ENCODE measurements at regions not wholly inside any gene's neighbourhood (a gene's known extent, or its start where the extent isn't known, plus 50 kb on each side); places are given as distances from the start of the nearest gene placed in this dataset.

DNA sequence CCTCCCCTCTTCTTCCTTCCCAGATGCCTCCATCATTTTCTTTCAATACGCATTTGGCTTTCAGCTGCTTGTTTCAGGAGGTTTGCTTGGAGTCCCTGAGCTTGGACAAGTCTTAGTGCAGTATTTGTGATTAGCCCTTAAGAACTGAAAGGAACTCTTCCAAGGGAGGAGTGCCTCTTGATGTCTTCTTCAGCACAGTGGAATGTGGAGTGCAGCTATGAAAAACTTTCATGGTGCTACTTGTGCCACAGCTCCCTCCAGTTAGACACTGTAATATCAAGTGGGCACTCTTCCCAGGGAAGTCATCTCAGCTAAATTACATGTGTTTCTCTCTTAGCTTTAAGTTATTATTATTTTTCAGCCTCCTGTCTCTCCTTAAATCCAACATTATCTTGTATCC, 173.1 kb downstream of the NECTIN3 start:
- no peaks in the 10 kb centered on the region for H3K27me3 ChIP-seq
- H3K4me1 ChIP-seq, result no peaks in the 10 kb centered on the region
- no peak for DNase-seq (ENCODE audit: extremely low spot score in 2 of 2)
- H3K4me3 ChIP-seq, result no peak overlapping the region
- TF ChIP-seq, protein P1, sequence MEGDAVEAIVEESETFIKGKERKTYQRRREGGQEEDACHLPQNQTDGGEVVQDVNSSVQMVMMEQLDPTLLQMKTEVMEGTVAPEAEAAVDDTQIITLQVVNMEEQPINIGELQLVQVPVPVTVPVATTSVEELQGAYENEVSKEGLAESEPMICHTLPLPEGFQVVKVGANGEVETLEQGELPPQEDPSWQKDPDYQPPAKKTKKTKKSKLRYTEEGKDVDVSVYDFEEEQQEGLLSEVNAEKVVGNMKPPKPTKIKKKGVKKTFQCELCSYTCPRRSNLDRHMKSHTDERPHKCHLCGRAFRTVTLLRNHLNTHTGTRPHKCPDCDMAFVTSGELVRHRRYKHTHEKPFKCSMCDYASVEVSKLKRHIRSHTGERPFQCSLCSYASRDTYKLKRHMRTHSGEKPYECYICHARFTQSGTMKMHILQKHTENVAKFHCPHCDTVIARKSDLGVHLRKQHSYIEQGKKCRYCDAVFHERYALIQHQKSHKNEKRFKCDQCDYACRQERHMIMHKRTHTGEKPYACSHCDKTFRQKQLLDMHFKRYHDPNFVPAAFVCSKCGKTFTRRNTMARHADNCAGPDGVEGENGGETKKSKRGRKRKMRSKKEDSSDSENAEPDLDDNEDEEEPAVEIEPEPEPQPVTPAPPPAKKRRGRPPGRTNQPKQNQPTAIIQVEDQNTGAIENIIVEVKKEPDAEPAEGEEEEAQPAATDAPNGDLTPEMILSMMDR (IDR thresholded peaks at IDR 0.05), result no peak
- no peak for TF ChIP-seq POLR2AphosphoS5 (IDR thresholded peaks at IDR 0.05; ENCODE audit: insufficient read depth in 1 of 2, low read depth in 1 of 2)
- TF ChIP-seq POLR2A (IDR thresholded peaks at IDR 0.05), result no peak
- no peaks in the 10 kb centered on the region for H3K9me3 ChIP-seq
- intact Hi-C loops (cut with DNase I), result no loop called here
- H3K36me3 ChIP-seq, result no peaks in the 10 kb centered on the region
- no peak overlapping the region for H3K27ac ChIP-seq

DNA sequence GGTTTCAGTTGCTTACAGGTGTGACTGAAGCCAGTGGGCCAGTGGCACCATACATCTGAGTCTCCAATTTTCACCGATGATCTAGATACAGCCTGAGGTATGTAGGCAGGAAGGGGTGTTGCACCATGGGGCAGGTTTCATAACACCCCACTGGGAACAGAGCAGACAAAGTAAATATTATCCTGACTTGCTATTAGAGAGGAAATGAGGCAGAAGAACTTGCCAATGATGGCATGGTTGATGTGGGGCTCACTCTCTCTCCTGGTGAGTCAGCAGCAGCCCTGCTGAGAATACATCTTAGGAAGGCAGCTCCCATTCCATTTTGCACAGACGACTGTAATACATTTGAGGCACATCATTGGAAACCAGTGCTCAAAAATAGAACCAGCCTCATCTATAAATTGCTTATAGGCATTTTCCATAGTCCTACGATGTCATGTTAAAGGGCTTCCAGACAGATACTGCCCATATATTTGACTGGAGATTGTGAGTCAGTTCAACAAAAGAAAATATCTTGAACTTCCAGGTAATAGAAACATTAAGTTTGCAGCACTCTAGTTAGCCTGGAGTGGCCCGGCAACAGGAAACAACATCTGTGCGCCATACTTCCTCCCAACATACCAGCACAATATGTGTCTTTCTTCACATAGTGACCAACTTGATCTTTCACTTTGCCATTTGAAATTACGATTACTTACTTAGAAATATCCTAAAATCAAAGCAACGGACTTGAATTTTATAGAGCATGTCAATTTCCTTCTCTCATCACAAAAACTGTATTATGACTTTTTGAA, 175.5 kb downstream of the NECTIN3 start:
- intact Hi-C loops (cut with DNase I), result no loop called here
- H3K27ac ChIP-seq, result no peak overlapping the region
- no peaks in the 10 kb centered on the region for H3K4me1 ChIP-seq
- H3K4me3 ChIP-seq, result no peak overlapping the region
- no peaks in the 10 kb centered on the region for H3K27me3 ChIP-seq
- no peaks in the 10 kb centered on the region for H3K9me3 ChIP-seq
- no peaks in the 10 kb centered on the region for H3K36me3 ChIP-seq
- TF ChIP-seq, protein P1 (IDR thresholded peaks at IDR 0.05), result no peak
- TF ChIP-seq POLR2A (IDR thresholded peaks at IDR 0.05) (no peak), POLR2AphosphoS5 (IDR thresholded peaks at IDR 0.05; ENCODE audit: insufficient read depth in 1 of 2, low read depth in 1 of 2) (no peak)
- no peak for DNase-seq (ENCODE audit: extremely low spot score in 2 of 2)

DNA sequence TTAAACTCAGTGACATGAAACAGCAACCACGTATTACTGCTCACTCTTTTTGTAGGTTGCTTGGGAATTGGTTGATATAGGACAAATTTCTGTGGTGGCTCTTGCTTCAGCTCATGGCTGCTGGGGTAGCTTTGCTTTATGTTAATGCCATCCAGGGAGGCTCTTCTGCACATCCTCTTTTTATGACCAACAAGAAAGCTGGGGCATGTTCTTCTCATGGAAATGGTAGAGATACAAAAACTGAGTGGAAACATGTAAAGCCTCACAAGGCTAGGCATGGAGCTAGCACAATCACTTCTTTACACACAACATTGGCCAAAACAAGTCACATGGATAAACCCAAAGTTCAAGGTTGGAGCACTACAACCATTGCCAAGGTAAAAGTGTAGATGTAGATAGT, 176.8 kb downstream of the NECTIN3 start:
- Histone ChIP-seq H3K36me3 (no peaks in the 10 kb centered on the region), H3K4me1 (no peaks in the 10 kb centered on the region), H3K27me3 (no peaks in the 10 kb centered on the region), H3K9me3 (no peaks in the 10 kb centered on the region), H3K4me3 (no peak overlapping the region), H3K27ac (no peak overlapping the region)
- TF ChIP-seq POLR2AphosphoS5 (IDR thresholded peaks at IDR 0.05; ENCODE audit: insufficient read depth in 1 of 2, low read depth in 1 of 2) (no peak), POLR2A (IDR thresholded peaks at IDR 0.05) (no peak)
- TF ChIP-seq, protein P1 (IDR thresholded peaks at IDR 0.05), result no peak
- intact Hi-C loops (cut with DNase I), result no loop called here
- DNase-seq (ENCODE audit: extremely low spot score in 2 of 2), result no peak

DNA sequence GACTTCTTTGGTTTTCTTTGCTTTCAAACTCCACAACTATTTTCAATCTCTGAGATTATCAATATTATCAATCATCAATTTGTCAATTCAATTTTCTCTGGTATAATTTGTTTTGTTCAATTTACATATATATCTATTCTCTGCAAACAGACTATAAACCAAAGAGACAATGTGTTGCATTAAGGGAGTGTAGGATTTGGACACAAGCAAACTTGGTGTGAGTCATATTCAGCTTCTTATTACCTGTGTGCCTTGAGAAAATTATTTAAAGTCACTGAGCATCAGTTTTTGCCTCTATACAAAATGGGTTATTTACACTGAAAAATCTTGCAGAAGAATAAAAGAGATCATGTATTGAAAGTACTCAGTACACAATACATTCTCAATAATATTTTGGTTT, 177.8 kb downstream of the NECTIN3 start:
- Histone ChIP-seq H3K27me3 (no peaks in the 10 kb centered on the region), H3K4me1 (no peaks in the 10 kb centered on the region), H3K36me3 (no peaks in the 10 kb centered on the region), H3K9me3 (no peaks in the 10 kb centered on the region), H3K4me3 (no peak overlapping the region), H3K27ac (no peak overlapping the region)
- intact Hi-C loops (cut with DNase I), result no loop called here
- no peak for DNase-seq (ENCODE audit: extremely low spot score in 2 of 2)
- TF ChIP-seq POLR2A (IDR thresholded peaks at IDR 0.05) (no peak), POLR2AphosphoS5 (IDR thresholded peaks at IDR 0.05; ENCODE audit: insufficient read depth in 1 of 2, low read depth in 1 of 2) (no peak)
- TF ChIP-seq, protein P1 (IDR thresholded peaks at IDR 0.05), result no peak

DNA sequence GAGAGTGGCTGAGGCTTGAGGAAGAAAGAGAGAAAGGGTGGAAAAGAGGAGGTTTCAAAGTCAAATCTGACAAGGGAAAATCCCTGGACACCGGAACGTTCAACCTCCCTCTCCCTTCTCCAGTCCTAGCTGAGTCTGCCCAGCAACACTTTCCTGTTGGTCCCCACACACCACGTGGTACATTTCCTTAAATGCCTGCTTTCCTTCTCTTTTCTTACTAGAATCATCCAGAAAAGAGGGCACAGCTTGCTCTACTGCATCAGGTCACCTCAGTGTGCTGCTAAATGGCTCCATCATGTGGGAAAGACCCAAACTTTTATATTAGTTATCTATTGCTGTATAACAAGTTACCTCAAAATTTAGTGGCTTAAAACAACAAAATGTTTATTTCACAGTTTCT, 181.2 kb downstream of the NECTIN3 start:
- H3K9me3 ChIP-seq, result no peaks in the 10 kb centered on the region

More for the DNA sequence above, 181.2 kb downstream of the NECTIN3 start:
- intact Hi-C loops (cut with DNase I), result no loop called here
- no peak for DNase-seq (ENCODE audit: extremely low spot score in 2 of 2)
- no peaks in the 10 kb centered on the region for H3K4me1 ChIP-seq
- no peaks in the 10 kb centered on the region for H3K27me3 ChIP-seq
- H3K36me3 ChIP-seq, result no peaks in the 10 kb centered on the region
- no peak overlapping the region for H3K4me3 ChIP-seq
- TF ChIP-seq, protein P1 (IDR thresholded peaks at IDR 0.05), result no peak
- no peak for TF ChIP-seq POLR2A (IDR thresholded peaks at IDR 0.05)
- TF ChIP-seq POLR2AphosphoS5 (IDR thresholded peaks at IDR 0.05; ENCODE audit: insufficient read depth in 1 of 2, low read depth in 1 of 2), result no peak
- no peak overlapping the region for H3K27ac ChIP-seq

Measured in vagina (tissue), 2 donors.